Transverse colon (tissue), 4 donors: ENCODE measurements at regions not wholly inside any gene's neighbourhood (a gene's known extent, or its start where the extent isn't known, plus 50 kb on each side); places are given as distances from the start of the nearest gene placed in this dataset.

Source experiments
- EP300 ChIP-seq: sonication (generic); formaldehyde crosslinking; IDR thresholded peaks from one replicate; pipeline ENCODE4 v1.6.1; 2017; ENCODE audit warnings: antibody characterized with exemption, low read depth
- POLR2A ChIP-seq: fragments of 450-650 bp; IDR thresholded peaks from one replicate; pipeline ENCODE4 v1.6.1; 2016; ENCODE audit warnings: antibody characterized with exemption, mild to moderate bottlenecking, moderate library complexity
- POLR2AphosphoS5 ChIP-seq, 3 donors: sonication (generic); formaldehyde crosslinking; IDR thresholded peaks; one replicate each; pipeline ENCODE4 v1.6.1; 2016; ENCODE audit warnings: antibody characterized with exemption in 3 of 3
- TF ChIP-seq, protein P1 (sequence below), 5 experiments: fragments of 200-600 bp in 3 of 5; fragments of 450-650 bp in 2 of 5; sonication (generic) in 3 of 5; IDR thresholded peaks; 1 replicate in 2 of 5; 2 replicates in 3 of 5; pipeline ENCODE4 v1.5.1; 2016 to 2017; ENCODE audit warnings: antibody characterized with exemption in 5 of 5, inconsistent platforms in 3 of 5, mild to moderate bottlenecking in 2 of 5, moderate library complexity in 1 of 5

DNA sequence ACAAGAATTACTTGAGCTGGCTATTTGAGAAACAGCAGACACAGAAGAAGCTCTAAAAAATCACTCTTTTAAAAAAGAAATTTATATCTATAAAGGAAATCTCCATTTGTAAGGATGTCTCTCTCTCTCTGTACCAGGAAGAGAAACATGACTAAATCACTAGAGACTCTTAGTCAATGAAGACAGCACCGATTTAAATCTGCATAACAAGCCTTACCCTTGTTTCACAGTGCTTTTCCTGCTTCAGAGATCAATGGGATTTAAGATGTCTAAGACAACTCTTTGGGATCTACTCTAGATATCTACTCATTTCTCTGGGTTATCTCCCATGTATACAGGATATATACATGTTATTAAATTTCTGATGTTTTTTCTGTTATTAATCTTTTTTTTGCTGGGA, 359.2 kb upstream of the RND3 start:
- TF ChIP-seq, protein P1, sequence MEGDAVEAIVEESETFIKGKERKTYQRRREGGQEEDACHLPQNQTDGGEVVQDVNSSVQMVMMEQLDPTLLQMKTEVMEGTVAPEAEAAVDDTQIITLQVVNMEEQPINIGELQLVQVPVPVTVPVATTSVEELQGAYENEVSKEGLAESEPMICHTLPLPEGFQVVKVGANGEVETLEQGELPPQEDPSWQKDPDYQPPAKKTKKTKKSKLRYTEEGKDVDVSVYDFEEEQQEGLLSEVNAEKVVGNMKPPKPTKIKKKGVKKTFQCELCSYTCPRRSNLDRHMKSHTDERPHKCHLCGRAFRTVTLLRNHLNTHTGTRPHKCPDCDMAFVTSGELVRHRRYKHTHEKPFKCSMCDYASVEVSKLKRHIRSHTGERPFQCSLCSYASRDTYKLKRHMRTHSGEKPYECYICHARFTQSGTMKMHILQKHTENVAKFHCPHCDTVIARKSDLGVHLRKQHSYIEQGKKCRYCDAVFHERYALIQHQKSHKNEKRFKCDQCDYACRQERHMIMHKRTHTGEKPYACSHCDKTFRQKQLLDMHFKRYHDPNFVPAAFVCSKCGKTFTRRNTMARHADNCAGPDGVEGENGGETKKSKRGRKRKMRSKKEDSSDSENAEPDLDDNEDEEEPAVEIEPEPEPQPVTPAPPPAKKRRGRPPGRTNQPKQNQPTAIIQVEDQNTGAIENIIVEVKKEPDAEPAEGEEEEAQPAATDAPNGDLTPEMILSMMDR (IDR thresholded peaks at IDR 0.05) = no peak
- no peak for TF ChIP-seq POLR2AphosphoS5 (IDR thresholded peaks at IDR 0.05)
- TF ChIP-seq POLR2A = no peak
- TF ChIP-seq EP300 = no peak
